GM12892 (cell line): ENCODE measurements at regions not wholly inside any gene's neighbourhood (a gene's known extent, or its start where the extent isn't known, plus 50 kb on each side); places are given as distances from the start of the nearest gene placed in this dataset.
"Not testable (repeated sequence)": the region's sequence is repeated elsewhere in the genome, so short reads cannot be mapped to it uniquely, and the experiment has no call there.

Source experiments
- DNase-seq: peaks from one replicate; pipeline ENCODE4 v3.0.0; 2011; ENCODE audit not compliant: insufficient read length
- FAIRE-seq: peaks from 2 replicates; lab custom pipeline; 2011; peaks lifted over from hg19 to GRCh38; lab: Jason Lieb, UNC
- POLR2A ChIP-seq: IDR thresholded peaks from 2 replicates; pipeline ENCODE4 v1.6.1; 2011; ENCODE audit warnings: low read depth, low read length, control low read depth
- POLR2AphosphoS5 ChIP-seq: IDR thresholded peaks from 2 replicates; pipeline ENCODE4 v1.6.1; 2011; ENCODE audit warnings: low read depth, low read length, control low read depth
- TAF1 ChIP-seq: IDR thresholded peaks from 2 replicates; pipeline ENCODE4 v1.6.1; 2011; ENCODE audit warnings: low read depth, mild to moderate bottlenecking, control low read depth, low read length, borderline replicate concordance

- no peak for DNase-seq
- TF ChIP-seq POLR2AphosphoS5 = no peak
- no peak for TF ChIP-seq POLR2A
- TF ChIP-seq TAF1 = no peak
- FAIRE-seq = no peak
Observed at GRCh38 chr11:16558494-16558893, 180.0 kb upstream of the C11orf58 start.

DNA sequence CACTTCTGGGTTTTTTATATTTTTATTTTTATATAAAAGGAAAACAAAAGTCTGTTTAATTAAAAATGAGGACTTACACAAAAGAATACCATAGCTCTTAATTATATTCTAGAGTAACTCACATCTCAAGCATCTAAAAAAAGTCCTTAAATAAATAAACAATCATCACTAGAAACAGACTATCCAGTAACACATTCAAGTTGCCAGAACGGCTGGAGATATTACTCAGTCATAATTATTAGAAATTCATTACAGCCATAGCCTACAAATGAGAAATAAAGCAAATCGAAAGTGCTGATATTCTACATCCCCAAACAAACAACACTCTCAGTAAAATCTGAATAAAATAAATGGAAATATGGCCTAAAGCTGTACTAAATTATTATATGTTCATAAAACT lies 182.5 kb upstream of the C11orf58 start:
- DNase-seq (no peak), FAIRE-seq (no peak)
- TF ChIP-seq POLR2A (no peak), TAF1 (no peak), POLR2AphosphoS5 (no peak)

DNA sequence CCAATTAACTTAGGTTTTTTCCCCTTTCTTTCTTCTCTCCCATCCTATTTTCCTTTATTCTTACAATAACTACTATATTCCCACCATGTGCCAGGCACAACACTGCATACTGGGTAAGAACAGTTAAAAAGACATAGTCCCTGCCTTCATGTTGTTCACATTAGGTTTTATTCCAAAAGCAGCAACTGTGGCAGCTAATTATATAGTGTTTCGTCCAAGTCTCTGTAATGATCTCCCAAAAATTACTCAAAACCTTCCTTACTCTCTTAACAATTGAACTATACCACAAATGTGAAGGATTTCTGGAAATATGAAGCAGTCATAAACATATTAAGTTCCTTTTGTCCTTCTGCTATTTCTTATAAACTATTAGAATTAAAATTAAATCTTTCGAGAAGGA lies 184.1 kb upstream of the C11orf58 start:
- FAIRE-seq (no peak), DNase-seq (no peak)
- TF ChIP-seq POLR2A (no peak), POLR2AphosphoS5 (no peak), TAF1 (no peak)

DNA sequence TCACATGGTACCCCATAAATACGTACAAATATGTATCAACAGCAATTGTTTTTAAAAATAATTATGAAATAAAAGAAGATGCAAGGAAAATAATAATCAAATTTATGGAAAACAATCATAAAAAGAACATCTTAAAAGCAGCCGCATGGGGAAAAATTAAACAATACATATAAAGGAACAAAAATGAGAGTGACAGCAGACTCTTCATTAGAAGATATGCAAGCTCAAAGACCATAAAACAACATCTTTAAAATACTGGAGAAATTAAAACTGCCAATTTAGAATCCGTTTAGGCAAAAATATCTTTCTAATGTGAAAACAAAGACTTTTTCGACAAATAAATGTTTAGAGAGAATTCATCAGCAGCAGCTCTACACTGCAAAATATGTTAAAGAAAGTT lies 190.6 kb upstream of the C11orf58 start:
- TF ChIP-seq POLR2AphosphoS5 = no peak
- TF ChIP-seq TAF1 = no peak
- no peak for TF ChIP-seq POLR2A
- DNase-seq (no peak), FAIRE-seq (no peak)

GRCh38 chr11:16543642-16544041 lies 187.3 kb upstream of the SOX6 start:
- TF ChIP-seq POLR2A (no peak), POLR2AphosphoS5 (no peak), TAF1 (no peak)
- FAIRE-seq (no peak), DNase-seq (no peak)

DNA sequence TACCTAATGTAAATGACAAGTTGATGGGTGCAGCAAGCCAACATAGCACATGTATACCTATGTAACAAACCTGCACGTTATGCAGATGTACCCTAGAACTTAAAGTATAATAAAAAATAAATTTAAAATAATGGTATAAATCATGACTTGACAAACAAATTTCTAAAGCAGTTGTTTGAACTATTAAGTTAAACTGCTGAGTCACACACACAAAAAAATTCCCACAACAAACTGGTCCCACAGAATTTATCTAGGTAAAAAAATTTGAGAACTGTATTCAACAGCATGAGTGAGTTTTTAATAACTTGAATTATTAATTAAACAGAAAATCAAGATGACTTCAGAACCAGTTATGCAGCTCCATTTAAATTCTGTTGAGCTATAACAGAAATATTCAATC lies 186.0 kb upstream of the SOX6 start:
- no peak for DNase-seq
- TF ChIP-seq POLR2A (no peak), POLR2AphosphoS5 (no peak), TAF1 (no peak)
- no peak for FAIRE-seq

- FAIRE-seq (no peak), DNase-seq (no peak)
- TF ChIP-seq POLR2A (no peak), TAF1 (no peak)
Observed at GRCh38 chr11:16536513-16536912, 180.2 kb upstream of the SOX6 start.

DNA sequence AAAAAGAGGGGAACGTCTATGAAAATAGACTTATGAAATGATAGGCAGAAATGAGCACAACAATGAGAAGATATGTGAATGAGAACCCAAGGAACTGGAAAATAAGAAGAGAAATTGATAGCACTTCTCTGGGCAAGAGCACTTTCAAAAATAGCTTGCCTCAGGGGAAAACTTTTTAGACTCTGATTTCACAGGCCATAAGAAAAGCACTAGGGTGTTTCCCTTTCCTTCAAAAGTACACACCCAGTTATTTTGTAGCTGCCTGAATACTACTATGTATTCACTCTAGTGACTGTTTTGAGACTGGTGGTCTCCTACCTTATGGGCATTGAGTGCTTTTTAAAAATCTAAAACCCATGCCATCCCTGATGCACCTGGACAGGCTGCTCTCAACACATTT lies 172.3 kb upstream of the SOX6 start:
- FAIRE-seq = no peak
- no peak for DNase-seq

GRCh38 chr11:16527525-16528246 lies 171.3 kb upstream of the SOX6 start:
- FAIRE-seq (no peak), DNase-seq (no peak)
- TF ChIP-seq TAF1 (no peak), POLR2AphosphoS5 (no peak), POLR2A (no peak)

More for the DNA sequence above, 172.3 kb upstream of the SOX6 start:
- no peak for TF ChIP-seq POLR2AphosphoS5
- no peak for TF ChIP-seq POLR2A
- TF ChIP-seq TAF1 = no peak

DNA sequence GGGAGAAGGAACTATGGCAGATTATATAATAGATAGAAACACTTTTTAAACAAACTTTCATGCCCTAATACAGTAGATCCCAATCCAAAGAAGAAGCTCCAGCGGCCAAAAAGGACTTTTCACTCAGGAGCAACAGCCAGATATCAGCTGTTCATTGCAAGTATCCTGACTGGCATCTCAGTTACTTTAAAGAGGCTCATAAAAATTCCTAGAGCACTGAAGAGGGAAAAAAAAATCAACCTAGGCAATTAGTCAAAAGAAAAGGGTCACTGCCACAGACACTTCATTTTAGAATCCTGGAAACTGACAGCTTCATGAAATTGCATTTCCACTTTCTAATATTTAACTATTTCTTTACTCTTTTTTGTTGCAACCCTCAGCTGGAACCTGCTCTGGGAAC lies 170.6 kb upstream of the SOX6 start:
- DNase-seq = no peak

GRCh38 chr11:16520713-16521112 lies 164.4 kb upstream of the SOX6 start:
- FAIRE-seq, DNase-seq: not testable (repeated sequence)

More for the DNA sequence above, 170.6 kb upstream of the SOX6 start:
- TF ChIP-seq TAF1 (no peak), POLR2AphosphoS5 (no peak), POLR2A (no peak)
- FAIRE-seq = no peak

GRCh38 chr11:16512899-16513241 lies 156.5 kb upstream of the SOX6 start:
- FAIRE-seq (no peak), DNase-seq (no peak)
- TF ChIP-seq TAF1 = no peak
- TF ChIP-seq POLR2AphosphoS5 = no peak
- TF ChIP-seq POLR2A = no peak

- FAIRE-seq (no peak), DNase-seq (no peak)
- no peak for TF ChIP-seq POLR2AphosphoS5
- no peak for TF ChIP-seq POLR2A
- no peak for TF ChIP-seq TAF1
Observed at GRCh38 chr11:16512198-16512898, 156.0 kb upstream of the SOX6 start.
